ENCODE measurements at regions not wholly inside any gene's neighbourhood (a gene's known extent, or its start where the extent isn't known, plus 50 kb on each side); places are given as distances from the start of the nearest gene placed in this dataset.

- Histone ChIP-seq H3K27ac (ENCODE audit: low read depth, low read length) (no peak overlapping the region), H3K4me3 (ENCODE audit: low read length) (no peak overlapping the region), H3K27me3 (ENCODE audit: control insufficient read depth, low read length) (no peaks in the 10 kb centered on the region), H3K36me3 (ENCODE audit: control insufficient read depth, low read length) (no peaks in the 10 kb centered on the region), H3K4me1 (ENCODE audit: control insufficient read depth, low read length) (no peaks in the 10 kb centered on the region), H3F3A (ENCODE audit: control insufficient read depth, insufficient read depth) (no peaks in the 10 kb centered on the region), H3K9me2 (replicated peaks; ENCODE audit: control insufficient read depth, low read length) (no peaks in the 10 kb centered on the region), H3K9me3 (ENCODE audit: control insufficient read depth, insufficient read depth, low read length) (no peaks in the 10 kb centered on the region), H3K79me2 (ENCODE audit: control insufficient read depth, low read length) (no peaks in the 10 kb centered on the region), H3K4me2 (ENCODE audit: low read length) (no peak overlapping the region), H4K20me1 (ENCODE audit: control insufficient read depth, insufficient read depth, low read depth, low read length) (no peaks in the 10 kb centered on the region)
- TF ChIP-seq CTCF (IDR thresholded peaks at IDR 0.05; ENCODE audit: low read depth, low read length, poor library complexity, severe bottlenecking) (no peak), EZH2phosphoT487 (IDR thresholded peaks at IDR 0.05; ENCODE audit: borderline replicate concordance, low read length) (no peak)
These were observed 955.2 kb upstream of the CELF4 start for GRCh38 chr18:38520786-38521185.

DNA sequence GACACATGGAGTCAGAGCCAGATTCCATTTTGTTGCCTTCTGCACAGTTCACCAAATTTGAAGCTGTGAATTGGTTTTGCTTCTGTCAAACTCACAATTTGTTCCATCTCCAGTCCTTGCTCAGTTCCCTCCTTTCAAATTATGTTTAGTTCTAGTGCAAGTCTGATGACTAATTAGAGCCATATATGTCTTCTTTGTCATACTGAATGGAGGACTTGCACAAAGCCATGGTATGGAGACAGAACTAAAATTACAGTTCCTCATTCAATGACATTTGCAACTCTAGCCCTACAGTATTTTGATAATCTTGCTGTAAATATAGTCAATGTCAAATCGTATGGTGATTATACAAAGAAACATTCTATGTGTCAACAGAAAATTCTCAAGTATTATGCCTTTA is 936.9 kb upstream of the CELF4 start:
- Histone ChIP-seq H3K4me2 (ENCODE audit: low read length) (no peak overlapping the region), H3K9me2 (replicated peaks; ENCODE audit: control insufficient read depth, low read length) (no peaks in the 10 kb centered on the region), H3F3A (ENCODE audit: control insufficient read depth, insufficient read depth) (no peaks in the 10 kb centered on the region), H3K4me1 (ENCODE audit: control insufficient read depth, low read length) (no peaks in the 10 kb centered on the region), H3K9me3 (ENCODE audit: control insufficient read depth, insufficient read depth, low read length) (no peaks in the 10 kb centered on the region), H4K20me1 (ENCODE audit: control insufficient read depth, insufficient read depth, low read depth, low read length) (no peaks in the 10 kb centered on the region), H3K27me3 (ENCODE audit: control insufficient read depth, low read length) (no peaks in the 10 kb centered on the region), H3K79me2 (ENCODE audit: control insufficient read depth, low read length) (no peaks in the 10 kb centered on the region), H3K27ac (ENCODE audit: low read depth, low read length) (no peak overlapping the region), H3K36me3 (ENCODE audit: control insufficient read depth, low read length) (no peaks in the 10 kb centered on the region), H3K4me3 (ENCODE audit: low read length) (no peak overlapping the region)
- TF ChIP-seq CTCF (IDR thresholded peaks at IDR 0.05; ENCODE audit: low read depth, low read length, poor library complexity, severe bottlenecking) = no peak
- no peak for TF ChIP-seq EZH2phosphoT487 (IDR thresholded peaks at IDR 0.05; ENCODE audit: borderline replicate concordance, low read length)

DNA sequence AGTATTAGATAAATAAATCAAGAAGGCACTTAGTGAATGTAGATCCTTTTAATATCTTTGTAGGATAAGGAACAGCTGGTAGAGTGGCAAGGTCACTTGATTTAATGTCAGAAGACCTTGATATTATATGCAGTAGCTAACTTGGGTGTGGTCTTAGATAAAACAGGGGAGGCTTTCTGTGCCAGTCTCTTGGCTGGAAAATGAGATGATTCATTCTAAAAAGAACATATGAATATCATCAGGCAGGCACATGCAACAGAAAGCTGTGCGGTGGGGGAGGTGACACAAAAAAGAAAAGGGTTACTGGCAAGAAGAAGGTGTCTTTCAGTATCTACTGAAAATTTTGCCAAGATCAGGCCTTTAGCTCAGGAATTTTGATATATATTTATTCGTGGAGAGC is 931.7 kb upstream of the CELF4 start:
- no peaks in the 10 kb centered on the region for H3K36me3 ChIP-seq (ENCODE audit: control insufficient read depth, low read length)
- no peaks in the 10 kb centered on the region for H4K20me1 ChIP-seq (ENCODE audit: control insufficient read depth, insufficient read depth, low read depth, low read length)
- no peaks in the 10 kb centered on the region for H3K79me2 ChIP-seq (ENCODE audit: control insufficient read depth, low read length)
- TF ChIP-seq CTCF (IDR thresholded peaks at IDR 0.05; ENCODE audit: low read depth, low read length, poor library complexity, severe bottlenecking) (no peak), EZH2phosphoT487 (IDR thresholded peaks at IDR 0.05; ENCODE audit: borderline replicate concordance, low read length) (no peak)
- no peaks in the 10 kb centered on the region for H3K9me2 ChIP-seq (replicated peaks; ENCODE audit: control insufficient read depth, low read length)
- no peaks in the 10 kb centered on the region for H3K4me1 ChIP-seq (ENCODE audit: control insufficient read depth, low read length)
- no peak overlapping the region for H3K27ac ChIP-seq (ENCODE audit: low read depth, low read length)
- H3K9me3 ChIP-seq (ENCODE audit: control insufficient read depth, insufficient read depth, low read length) = no peaks in the 10 kb centered on the region
- H3K4me2 ChIP-seq (ENCODE audit: low read length) = no peak overlapping the region
- no peaks in the 10 kb centered on the region for H3K27me3 ChIP-seq (ENCODE audit: control insufficient read depth, low read length)
- H3K4me3 ChIP-seq (ENCODE audit: low read length) = no peak overlapping the region
- no peaks in the 10 kb centered on the region for H3F3A ChIP-seq (ENCODE audit: control insufficient read depth, insufficient read depth)

All from DOHH2 (cell line).